HEK293 (cell line): ENCODE measurements at regions not wholly inside any gene's neighbourhood (a gene's known extent, or its start where the extent isn't known, plus 50 kb on each side); places are given as distances from the start of the nearest gene placed in this dataset.
A peak's percentile ranks its signal among the peaks of the same experiment; 100 is the strongest.

Experiments
- CTCF ChIA-PET: fragments of 350-600 bp; formaldehyde crosslinking; extraction: SDS; loops from one replicate; lab custom pipeline; 2021; ENCODE audit warnings: antibody characterized with exemption; lab: Yijun Ruan, JAX
- POLR2A ChIA-PET: fragments of 300-600 bp; formaldehyde crosslinking; extraction: SDS; loops from one replicate; lab custom pipeline; 2020; ENCODE audit warnings: antibody characterized with exemption, inconsistent platforms; lab: Yijun Ruan, JAX
- H3K27ac ChIP-seq: fragments of 200-500 bp; sonication (Bioruptor generic); 2 replicates; pipeline ENCODE4 v1.5.1; 2014; ENCODE audit warnings: low read depth, low read length, control low read depth, inconsistent platforms; ENCODE audit errors: extremely low read depth
- H3K36me3 ChIP-seq, 2 experiments: fragments of 200-500 bp in 1 of 2; sonication (Bioruptor generic) in 1 of 2; 1 replicate in 1 of 2; 2 replicates in 1 of 2; pipeline ENCODE4 v1.5.1; 2014 to 2017; ENCODE audit warnings: inconsistent platforms in 2 of 2, low read length in 2 of 2; ENCODE audit not compliant: control insufficient read depth in 2 of 2, insufficient read depth in 1 of 2
- H3K4me1 ChIP-seq: fragments of 200-500 bp; sonication (Bioruptor generic); 2 replicates; pipeline ENCODE4 v1.5.1; 2014; ENCODE audit warnings: mild to moderate bottlenecking, low read length, inconsistent platforms; ENCODE audit not compliant: control insufficient read depth, insufficient read depth
- H3K4me3 ChIP-seq: 2 replicates; pipeline ENCODE4 v1.5.1; 2011; ENCODE audit warnings: low read depth, mild to moderate bottlenecking, control low read depth, low read length, moderate library complexity
- H3K9me3 ChIP-seq: fragments of 200-500 bp; sonication (Bioruptor generic); 2 replicates; pipeline ENCODE4 v1.5.1; 2014; ENCODE audit warnings: low read depth, low read length, inconsistent platforms; ENCODE audit not compliant: control insufficient read depth, insufficient read depth
- ATF2 ChIP-seq: fragments of 450-650 bp; formaldehyde crosslinking; IDR thresholded peaks from 2 replicates; pipeline ENCODE4 v1.5.1; 2016; ENCODE audit warnings: missing biosample characterization, missing genetic modification characterization, low read depth
- FEZF1 ChIP-seq: fragments of 450-650 bp; formaldehyde crosslinking; IDR thresholded peaks from 2 replicates; pipeline ENCODE4 v1.5.1; 2016; ENCODE audit warnings: missing biosample characterization, missing genetic modification characterization
- HOXC10 ChIP-seq: sonication (generic); formaldehyde crosslinking; IDR thresholded peaks from 2 replicates; pipeline ENCODE4 v1.8.1; 2023; ENCODE audit warnings: mild to moderate bottlenecking, missing genetic modification reagents
- KLF7 ChIP-seq: fragments of 450-650 bp; formaldehyde crosslinking; IDR thresholded peaks from 2 replicates; pipeline ENCODE4 v1.5.1; 2016; ENCODE audit warnings: missing biosample characterization, missing genetic modification characterization, borderline replicate concordance
- PRDM1 ChIP-seq: fragments of 450-650 bp; formaldehyde crosslinking; IDR thresholded peaks from 2 replicates; pipeline ENCODE4; 2016; ENCODE audit warnings: missing biosample characterization, missing genetic modification characterization
- RBAK ChIP-seq: fragments of 450-650 bp; formaldehyde crosslinking; IDR thresholded peaks from 2 replicates; pipeline ENCODE4 v1.5.1; 2016; ENCODE audit warnings: missing biosample characterization, missing genetic modification characterization
- SETDB1 ChIP-seq: IDR thresholded peaks from one replicate; pipeline ENCODE4 v1.6.1; 2017; ENCODE audit warnings: mild to moderate bottlenecking, low read length, moderate library complexity, mixed read lengths; ENCODE audit not compliant: insufficient read length
- ZBTB1 ChIP-seq: fragments of 450-650 bp; formaldehyde crosslinking; IDR thresholded peaks from 2 replicates; pipeline ENCODE4 v1.5.1; 2016; ENCODE audit warnings: missing biosample characterization, missing genetic modification characterization
- ZBTB10 ChIP-seq: fragments of 450-650 bp; formaldehyde crosslinking; IDR thresholded peaks from 2 replicates; pipeline ENCODE4 v1.5.1; 2016; ENCODE audit warnings: missing biosample characterization, missing genetic modification characterization
- ZBTB44 ChIP-seq: fragments of 450-650 bp; IDR thresholded peaks from 2 replicates; pipeline ENCODE4 v1.5.1; 2018; ENCODE audit warnings: missing biosample characterization, mild to moderate bottlenecking, missing genetic modification characterization
- ZNF121 ChIP-seq: fragments of 450-650 bp; formaldehyde crosslinking; IDR thresholded peaks from 2 replicates; pipeline ENCODE4 v1.5.1; 2016; ENCODE audit warnings: missing biosample characterization, missing genetic modification characterization
- ZNF146 ChIP-seq: fragments of 450-650 bp; formaldehyde crosslinking; IDR thresholded peaks from 2 replicates; pipeline ENCODE4 v1.5.1; 2016; ENCODE audit warnings: missing biosample characterization, missing genetic modification characterization
- ZNF169 ChIP-seq: fragments of 450-650 bp; formaldehyde crosslinking; IDR thresholded peaks from 2 replicates; pipeline ENCODE4 v1.5.1; 2016; ENCODE audit warnings: missing biosample characterization, missing genetic modification characterization
- ZNF19 ChIP-seq: fragments of 450-650 bp; formaldehyde crosslinking; IDR thresholded peaks from 2 replicates; pipeline ENCODE4; 2016; ENCODE audit warnings: missing biosample characterization, missing genetic modification characterization, low read depth
- ZNF239 ChIP-seq: fragments of 450-650 bp; formaldehyde crosslinking; IDR thresholded peaks from 2 replicates; pipeline ENCODE4 v1.5.1; 2016; ENCODE audit warnings: missing biosample characterization, missing genetic modification characterization
- ZNF302 ChIP-seq: fragments of 450-650 bp; formaldehyde crosslinking; IDR thresholded peaks from 2 replicates; pipeline ENCODE4 v1.5.1; 2016; ENCODE audit warnings: missing biosample characterization, missing genetic modification characterization, low read depth
- ZNF362 ChIP-seq: fragments of 450-650 bp; formaldehyde crosslinking; IDR thresholded peaks from 2 replicates; pipeline ENCODE4 v1.5.1; 2016; ENCODE audit warnings: missing biosample characterization, missing genetic modification characterization
- ZNF404 ChIP-seq: fragments of 450-650 bp; formaldehyde crosslinking; IDR thresholded peaks from 2 replicates; pipeline ENCODE4 v1.5.1; 2017; ENCODE audit warnings: missing biosample characterization, missing genetic modification characterization
- ZNF510 ChIP-seq: fragments of 450-650 bp; formaldehyde crosslinking; IDR thresholded peaks from 2 replicates; pipeline ENCODE4 v1.5.1; 2018; ENCODE audit warnings: mild to moderate bottlenecking, missing genetic modification characterization, missing biosample characterization; ENCODE audit not compliant: insufficient replicate concordance
- ZNF548 ChIP-seq: fragments of 450-650 bp; formaldehyde crosslinking; IDR thresholded peaks from 2 replicates; pipeline ENCODE4 v1.5.1; 2016; ENCODE audit warnings: missing biosample characterization, missing genetic modification characterization
- ZNF600 ChIP-seq: fragments of 450-650 bp; formaldehyde crosslinking; IDR thresholded peaks from 2 replicates; pipeline ENCODE4 v1.5.1; 2016; ENCODE audit warnings: missing biosample characterization, missing genetic modification characterization
- ZNF670 ChIP-seq: fragments of 450-650 bp; formaldehyde crosslinking; IDR thresholded peaks from 2 replicates; pipeline ENCODE4 v1.5.1; 2016; ENCODE audit warnings: missing biosample characterization, missing genetic modification characterization, low read depth
- ZNF776 ChIP-seq: fragments of 450-650 bp; formaldehyde crosslinking; IDR thresholded peaks from 2 replicates; pipeline ENCODE4 v1.5.0; 2017; ENCODE audit warnings: missing biosample characterization, missing genetic modification characterization, borderline replicate concordance
- ZXDB ChIP-seq: fragments of 450-650 bp; formaldehyde crosslinking; IDR thresholded peaks from 2 replicates; pipeline ENCODE4 v1.5.1; 2016; ENCODE audit warnings: missing biosample characterization, missing genetic modification characterization

GRCh38 chr5:29779141-29779540 is 1414.3 kb upstream of the CDH6 start (continued):
- no peak for TF ChIP-seq ZNF548 (tag by site-specific recombination)

- no peak overlapping the region for H3K4me3 ChIP-seq
- TF ChIP-seq ZNF169 (tag by site-specific recombination) (no peak), ATF2 (tag by site-specific recombination) (peak; percentile 59)
- no peaks in the 10 kb centered on the region for H3K36me3 ChIP-seq
- H3K27ac ChIP-seq: no peak overlapping the region
- ChIA-PET CTCF (no interaction called here), POLR2A (no interaction called here)
- H3K4me1 ChIP-seq: no peaks in the 10 kb centered on the region
- H3K9me3 ChIP-seq: no peaks in the 10 kb centered on the region
Observed at GRCh38 chr5:29777373-29777772, 1416.1 kb upstream of the CDH6 start.

GRCh38 chr5:29770936-29771335 is 1422.5 kb upstream of the CDH6 start:
- CTCF ChIA-PET: no interaction called here
- no peaks in the 10 kb centered on the region for H3K9me3 ChIP-seq
- no peaks in the 10 kb centered on the region for H3K36me3 ChIP-seq
- H3K27ac ChIP-seq: no peak overlapping the region
- POLR2A ChIA-PET: no interaction called here
- TF ChIP-seq ZNF404 (tag by site-specific recombination): no peak
- TF ChIP-seq ZNF146 (tag by site-specific recombination): no peak
- TF ChIP-seq PRDM1 (tag by site-specific recombination): no peak
- TF ChIP-seq ZNF19 (tag by site-specific recombination): no peak
- TF ChIP-seq ZNF302 (tag by site-specific recombination): no peak
- TF ChIP-seq ZNF776 (tag by site-specific recombination): no peak
- TF ChIP-seq HOXC10 (CRISPR knock-in tag): no peak
- no peak for TF ChIP-seq RBAK (tag by site-specific recombination)
- TF ChIP-seq ZNF670 (tag by site-specific recombination): no peak
- no peak for TF ChIP-seq ZBTB1 (tag by site-specific recombination)
- no peaks in the 10 kb centered on the region for H3K4me1 ChIP-seq
- H3K4me3 ChIP-seq: no peak overlapping the region

GRCh38 chr5:29769474-29769873 is 1424.0 kb upstream of the CDH6 start:
- Histone ChIP-seq H3K36me3 (no peaks in the 10 kb centered on the region), H3K4me3 (no peak overlapping the region), H3K27ac (no peak overlapping the region), H3K4me1 (no peaks in the 10 kb centered on the region), H3K9me3 (no peaks in the 10 kb centered on the region)
- CTCF ChIA-PET: no interaction called here
- POLR2A ChIA-PET: no interaction called here
- no peak for TF ChIP-seq KLF7 (tag by site-specific recombination)
- no peak for TF ChIP-seq ZNF121 (tag by site-specific recombination)
- no peak for TF ChIP-seq ZNF362 (tag by site-specific recombination)
- TF ChIP-seq ZBTB44 (tag by site-specific recombination): no peak
- TF ChIP-seq ZNF239 (tag by site-specific recombination): no peak
- TF ChIP-seq SETDB1: no peak
- no peak for TF ChIP-seq ZNF510 (tag by site-specific recombination)
- no peak for TF ChIP-seq FEZF1 (tag by site-specific recombination)
- TF ChIP-seq ZNF600: no peak
- no peak for TF ChIP-seq ZXDB
- no peak for TF ChIP-seq ZBTB10 (tag by site-specific recombination)
